Transverse colon (tissue), 3 donors: ENCODE measurements at regions not wholly inside any gene's neighbourhood (a gene's known extent, or its start where the extent isn't known, plus 50 kb on each side); places are given as distances from the start of the nearest gene placed in this dataset.

Experiments
- CTCF ChIP-seq, 5 experiments: fragments of 200-600 bp in 3 of 5; fragments of 450-650 bp in 2 of 5; sonication (generic) in 3 of 5; IDR thresholded peaks; 1 replicate in 2 of 5; 2 replicates in 3 of 5; pipeline ENCODE4 v1.5.1; 2016 to 2017; ENCODE audit warnings: antibody characterized with exemption in 5 of 5, inconsistent platforms in 3 of 5, mild to moderate bottlenecking in 2 of 5, moderate library complexity in 1 of 5
- EP300 ChIP-seq: sonication (generic); formaldehyde crosslinking; IDR thresholded peaks from one replicate; pipeline ENCODE4 v1.6.1; 2017; ENCODE audit warnings: antibody characterized with exemption, low read depth
- POLR2A ChIP-seq: fragments of 450-650 bp; IDR thresholded peaks from one replicate; pipeline ENCODE4 v1.6.1; 2016; ENCODE audit warnings: antibody characterized with exemption, mild to moderate bottlenecking, moderate library complexity

GRCh38 chr4:32061916-32062315 lies 1341.7 kb downstream of the PCDH7 start:
- TF ChIP-seq CTCF (IDR thresholded peaks at IDR 0.05) (no peak), POLR2A (no peak), EP300 (no peak)
